HEK293 (cell line): ENCODE measurements at regions not wholly inside any gene's neighbourhood (a gene's known extent, or its start where the extent isn't known, plus 50 kb on each side); places are given as distances from the start of the nearest gene placed in this dataset.

Source experiments
- CTCF ChIP-seq: fragments of 450-650 bp; formaldehyde crosslinking; IDR thresholded peaks from 2 replicates; pipeline ENCODE4 v1.5.1; 2016; ENCODE audit warnings: missing biosample characterization, missing genetic modification characterization
- ELK4 ChIP-seq: IDR thresholded peaks from 2 replicates; pipeline ENCODE4 v1.6.1; 2011; ENCODE audit warnings: mild to moderate bottlenecking, low read depth, low read length, borderline replicate concordance
- KLF9 ChIP-seq: fragments of 450-650 bp; formaldehyde crosslinking; IDR thresholded peaks from 2 replicates; pipeline ENCODE4 v1.5.1; 2016; ENCODE audit warnings: missing biosample characterization, missing genetic modification characterization, low read depth
- REPIN1 ChIP-seq: fragments of 450-650 bp; formaldehyde crosslinking; IDR thresholded peaks from 2 replicates; pipeline ENCODE4 v1.5.1; 2017; ENCODE audit warnings: missing biosample characterization, missing genetic modification characterization, low read depth
- SCRT2 ChIP-seq: fragments of 450-650 bp; formaldehyde crosslinking; IDR thresholded peaks from 2 replicates; pipeline ENCODE4 v1.5.1; 2016; ENCODE audit warnings: missing biosample characterization, missing genetic modification characterization
- TCF7L2 ChIP-seq: IDR thresholded peaks from 2 replicates; pipeline ENCODE4 v1.6.1; 2011; ENCODE audit warnings: low read depth, mild to moderate bottlenecking, inconsistent platforms, low read length, moderate library complexity, borderline replicate concordance
- YY2 ChIP-seq: fragments of 450-650 bp; formaldehyde crosslinking; IDR thresholded peaks from 2 replicates; pipeline ENCODE4 v1.5.1; 2016; ENCODE audit warnings: missing biosample characterization, missing genetic modification characterization
- ZNF138 ChIP-seq: fragments of 450-650 bp; formaldehyde crosslinking; IDR thresholded peaks from 2 replicates; pipeline ENCODE4 v1.5.1; 2016; ENCODE audit warnings: missing biosample characterization, missing genetic modification characterization, borderline replicate concordance
- ZNF24 ChIP-seq: fragments of 450-650 bp; formaldehyde crosslinking; IDR thresholded peaks from 2 replicates; pipeline ENCODE4 v1.5.1; 2016; ENCODE audit warnings: missing biosample characterization, missing genetic modification characterization
- ZNF629 ChIP-seq: fragments of 450-650 bp; formaldehyde crosslinking; IDR thresholded peaks from 2 replicates; pipeline ENCODE4 v1.5.1; 2017; ENCODE audit warnings: missing biosample characterization, missing genetic modification characterization
- ZNF639 ChIP-seq: fragments of 450-650 bp; formaldehyde crosslinking; IDR thresholded peaks from 2 replicates; pipeline ENCODE4 v1.5.1; 2016; ENCODE audit warnings: missing biosample characterization, missing genetic modification characterization
- ZNF701 ChIP-seq: fragments of 450-650 bp; formaldehyde crosslinking; IDR thresholded peaks from 2 replicates; pipeline ENCODE4 v1.5.1; 2016; ENCODE audit warnings: missing biosample characterization, missing genetic modification characterization

- TF ChIP-seq TCF7L2 (no peak), CTCF (tag by site-specific recombination) (no peak), YY2 (no peak), ZNF701 (no peak), ZNF24 (tag by site-specific recombination) (no peak), SCRT2 (tag by site-specific recombination) (no peak), ZNF138 (tag by site-specific recombination) (no peak), ZNF629 (tag by site-specific recombination) (no peak), ZNF639 (no peak), ELK4 (no peak), REPIN1 (no peak), KLF9 (tag by site-specific recombination) (no peak)
Observed at GRCh38 chr16:58848662-58849002, 114.5 kb upstream of the GOT2 start.
